ENCODE measurements at regions not wholly inside any gene's neighbourhood (a gene's known extent, or its start where the extent isn't known, plus 50 kb on each side); places are given as distances from the start of the nearest gene placed in this dataset.

DNA sequence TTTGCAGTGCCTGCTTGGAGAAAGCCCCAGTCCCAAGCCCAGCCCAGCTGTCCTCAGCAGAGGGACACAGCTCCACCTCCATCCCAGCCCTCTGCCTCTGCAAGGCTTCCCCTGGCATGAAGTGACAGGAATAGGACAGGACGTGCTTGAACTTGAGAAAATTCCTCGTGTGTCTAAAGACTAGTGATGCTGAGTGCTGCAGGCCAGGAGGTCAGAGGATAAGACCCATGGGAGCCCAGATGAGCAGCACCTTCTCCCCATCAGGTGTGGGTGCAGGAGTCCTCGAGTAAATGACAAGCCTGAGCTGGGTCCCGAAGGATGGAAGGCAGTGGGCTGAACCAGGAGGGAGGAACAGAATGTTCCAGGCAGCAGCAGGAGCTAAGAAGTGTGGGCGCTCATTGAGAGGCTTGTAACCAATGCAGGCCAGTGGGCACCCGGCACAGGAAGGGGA, 67.8 kb upstream of the UXS1 start:
- TF ChIP-seq, protein P1, sequence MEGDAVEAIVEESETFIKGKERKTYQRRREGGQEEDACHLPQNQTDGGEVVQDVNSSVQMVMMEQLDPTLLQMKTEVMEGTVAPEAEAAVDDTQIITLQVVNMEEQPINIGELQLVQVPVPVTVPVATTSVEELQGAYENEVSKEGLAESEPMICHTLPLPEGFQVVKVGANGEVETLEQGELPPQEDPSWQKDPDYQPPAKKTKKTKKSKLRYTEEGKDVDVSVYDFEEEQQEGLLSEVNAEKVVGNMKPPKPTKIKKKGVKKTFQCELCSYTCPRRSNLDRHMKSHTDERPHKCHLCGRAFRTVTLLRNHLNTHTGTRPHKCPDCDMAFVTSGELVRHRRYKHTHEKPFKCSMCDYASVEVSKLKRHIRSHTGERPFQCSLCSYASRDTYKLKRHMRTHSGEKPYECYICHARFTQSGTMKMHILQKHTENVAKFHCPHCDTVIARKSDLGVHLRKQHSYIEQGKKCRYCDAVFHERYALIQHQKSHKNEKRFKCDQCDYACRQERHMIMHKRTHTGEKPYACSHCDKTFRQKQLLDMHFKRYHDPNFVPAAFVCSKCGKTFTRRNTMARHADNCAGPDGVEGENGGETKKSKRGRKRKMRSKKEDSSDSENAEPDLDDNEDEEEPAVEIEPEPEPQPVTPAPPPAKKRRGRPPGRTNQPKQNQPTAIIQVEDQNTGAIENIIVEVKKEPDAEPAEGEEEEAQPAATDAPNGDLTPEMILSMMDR (conservative IDR thresholded peaks at IDR 0.05 in 1 of 2, IDR thresholded peaks at IDR 0.05 in 1 of 2; ENCODE audit: extremely low read depth in 1 of 2, insufficient read depth in 1 of 2, low read depth in 1 of 2, low read length in 2 of 2): no peak
- no peak for TF ChIP-seq EZH2 (IDR thresholded peaks at IDR 0.05; ENCODE audit: borderline replicate concordance, low read length)

All from mammary epithelial cell (primary cell).